NT2/D1 (cell line): ENCODE measurements at regions not wholly inside any gene's neighbourhood (a gene's known extent, or its start where the extent isn't known, plus 50 kb on each side); places are given as distances from the start of the nearest gene placed in this dataset.

Experiments
- SUZ12 ChIP-seq: IDR thresholded peaks from 2 replicates; pipeline ENCODE4 v1.6.1; 2011; ENCODE audit not compliant: insufficient read length, insufficient read depth; ENCODE audit errors: extremely low read depth
- YY1 ChIP-seq: IDR thresholded peaks from 2 replicates; pipeline ENCODE4 v1.6.1; 2011; ENCODE audit not compliant: insufficient read length, insufficient read depth
- ZNF274 ChIP-seq: IDR thresholded peaks from 2 replicates; pipeline ENCODE4 v1.6.1; 2011; ENCODE audit warnings: mild to moderate bottlenecking, low read depth, low read length

GRCh38 chr3:20302766-20303165, 116.8 kb upstream of the SGO1 start:
- no peak for TF ChIP-seq SUZ12
- TF ChIP-seq YY1, result no peak
- TF ChIP-seq ZNF274, result no peak
